22Rv1 (cell line): ENCODE measurements at regions not wholly inside any gene's neighbourhood (a gene's known extent, or its start where the extent isn't known, plus 50 kb on each side); places are given as distances from the start of the nearest gene placed in this dataset.

Source experiments
- CTCF ChIP-seq: fragments of 450-650 bp; IDR thresholded peaks from 2 replicates; pipeline ENCODE4 v1.5.1; 2017; ENCODE audit warnings: mild to moderate bottlenecking
- ZFX ChIP-seq: fragments of 450-650 bp; IDR thresholded peaks from 2 replicates; pipeline ENCODE4 v1.6.1; 2017; ENCODE audit warnings: antibody characterized with exemption, borderline replicate concordance

GRCh38 chr1:219689774-219690173 lies 76.9 kb upstream of the ZC3H11B start:
- TF ChIP-seq CTCF (no peak), ZFX (no peak)
